OCI-LY1 (cell line): ENCODE measurements at regions not wholly inside any gene's neighbourhood (a gene's known extent, or its start where the extent isn't known, plus 50 kb on each side); places are given as distances from the start of the nearest gene placed in this dataset.

ENCODE experiments used
- H2AFZ ChIP-seq: fragments of 200-600 bp; sonication (generic), shearing (Covaris generic); 2 replicates; pipeline ENCODE4 v1.6.0; 2014; ENCODE audit warnings: antibody characterized with exemption, mild to moderate bottlenecking, low read length
- H3F3A ChIP-seq: fragments of 200-600 bp; sonication (generic), shearing (Covaris generic); 2 replicates; pipeline ENCODE4 v1.6.0; 2014; ENCODE audit warnings: mild to moderate bottlenecking, antibody characterized with exemption, low read length, moderate library complexity; ENCODE audit not compliant: insufficient read depth
- H3K27ac ChIP-seq: fragments of 200-600 bp; sonication (generic); 2 replicates; pipeline ENCODE4 v1.5.1; 2014; ENCODE audit warnings: low read length, mixed run types, mild to moderate bottlenecking, low read depth; ENCODE audit not compliant: poor library complexity, severe bottlenecking
- H3K27me3 ChIP-seq: fragments of 200-600 bp; sonication (generic); 2 replicates; pipeline ENCODE4 v1.6.0; 2014; ENCODE audit warnings: antibody characterized with exemption, mild to moderate bottlenecking, low read length, moderate library complexity; ENCODE audit not compliant: insufficient read depth
- H3K36me3 ChIP-seq: fragments of 200-600 bp; sonication (generic); 2 replicates; pipeline ENCODE4 v1.6.1; 2014; ENCODE audit warnings: mild to moderate bottlenecking, antibody characterized with exemption, low read length, moderate library complexity, mixed read lengths; ENCODE audit not compliant: insufficient read depth
- H3K4me1 ChIP-seq: fragments of 200-600 bp; sonication (generic); 2 replicates; pipeline ENCODE4 v1.5.1; 2014; ENCODE audit warnings: mild to moderate bottlenecking, low read length, moderate library complexity; ENCODE audit not compliant: insufficient read depth, severe bottlenecking
- H3K4me2 ChIP-seq: fragments of 200-600 bp; sonication (generic), shearing (Covaris generic); 2 replicates; pipeline ENCODE4 v1.6.1; 2014; ENCODE audit warnings: low read length
- H3K4me3 ChIP-seq: fragments of 200-600 bp; sonication (generic); 2 replicates; pipeline ENCODE4 v1.5.1; 2014; ENCODE audit warnings: low read length, low read depth, mild to moderate bottlenecking, mixed read lengths; ENCODE audit not compliant: poor library complexity, severe bottlenecking
- H3K79me2 ChIP-seq: fragments of 200-600 bp; shearing (Covaris generic); 2 replicates; pipeline ENCODE4 v1.6.1; 2016; ENCODE audit warnings: mixed run types, low read length, mixed read lengths; ENCODE audit not compliant: insufficient read depth
- H3K9ac ChIP-seq: fragments of 200-600 bp; sonication (generic), shearing (Covaris generic); 2 replicates; pipeline ENCODE4 v1.6.1; 2014; ENCODE audit warnings: mild to moderate bottlenecking, low read length, mixed read lengths
- H3K9me2 ChIP-seq: fragments of 200-600 bp; sonication (generic), shearing (Covaris generic); 2 replicates; pipeline ENCODE4 v1.6.1; 2014; ENCODE audit warnings: low read depth, mild to moderate bottlenecking, low read length, mixed read lengths
- H3K9me3 ChIP-seq: fragments of 200-600 bp; shearing (Covaris generic); 2 replicates; pipeline ENCODE4 v1.6.1; 2014; ENCODE audit warnings: low read length, mixed read lengths
- H4K20me1 ChIP-seq: fragments of 200-600 bp; sonication (generic), shearing (Covaris generic); 2 replicates; pipeline ENCODE4 v1.6.0; 2016; ENCODE audit warnings: mild to moderate bottlenecking, low read length; ENCODE audit not compliant: insufficient read depth
- EZH2 ChIP-seq: fragments of 200-600 bp; sonication (generic), shearing (Covaris generic); IDR thresholded peaks from 2 replicates; pipeline ENCODE4 v1.8.0; 2017; ENCODE audit warnings: borderline replicate concordance, mixed run types, mild to moderate bottlenecking, antibody characterized with exemption, low read length, moderate library complexity, mixed read lengths
- TF ChIP-seq, protein P1 (sequence below): fragments of 200-600 bp; sonication (generic), shearing (Covaris generic); IDR thresholded peaks from 2 replicates; pipeline ENCODE4 v1.5.1; 2017; ENCODE audit warnings: mild to moderate bottlenecking, antibody characterized with exemption, low read length, moderate library complexity, mixed read lengths

DNA sequence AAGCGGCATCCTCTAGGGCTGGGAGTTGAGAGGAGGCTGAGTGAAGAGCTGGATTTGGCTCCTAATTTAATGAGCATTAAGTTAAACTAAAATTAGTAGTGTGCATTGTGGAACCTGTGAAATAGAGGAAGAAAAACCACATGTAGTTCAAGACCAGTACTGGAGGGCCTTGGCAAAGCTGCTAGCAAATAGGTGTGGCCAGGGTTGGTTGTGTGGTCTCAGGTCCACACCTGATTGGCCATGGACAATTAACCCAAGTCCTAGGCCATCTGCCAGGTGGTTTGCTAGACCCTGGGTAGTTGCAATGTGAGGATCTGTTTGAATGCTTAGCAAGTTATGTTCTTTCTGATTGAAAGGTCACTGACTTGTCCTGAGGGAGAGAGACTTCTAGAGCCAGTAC lies 275.5 kb downstream of the PDCD6IP start:
- H3K36me3 ChIP-seq: no peaks in the 10 kb centered on the region
- H2AFZ ChIP-seq: no peak overlapping the region
- H3K79me2 ChIP-seq: no peaks in the 10 kb centered on the region
- H3K4me1 ChIP-seq: no peaks in the 10 kb centered on the region
- H3K27ac ChIP-seq: no peak overlapping the region
- no peaks in the 10 kb centered on the region for H3K9me3 ChIP-seq
- no peaks in the 10 kb centered on the region for H4K20me1 ChIP-seq
- no peaks in the 10 kb centered on the region for H3F3A ChIP-seq
- TF ChIP-seq, protein P1, sequence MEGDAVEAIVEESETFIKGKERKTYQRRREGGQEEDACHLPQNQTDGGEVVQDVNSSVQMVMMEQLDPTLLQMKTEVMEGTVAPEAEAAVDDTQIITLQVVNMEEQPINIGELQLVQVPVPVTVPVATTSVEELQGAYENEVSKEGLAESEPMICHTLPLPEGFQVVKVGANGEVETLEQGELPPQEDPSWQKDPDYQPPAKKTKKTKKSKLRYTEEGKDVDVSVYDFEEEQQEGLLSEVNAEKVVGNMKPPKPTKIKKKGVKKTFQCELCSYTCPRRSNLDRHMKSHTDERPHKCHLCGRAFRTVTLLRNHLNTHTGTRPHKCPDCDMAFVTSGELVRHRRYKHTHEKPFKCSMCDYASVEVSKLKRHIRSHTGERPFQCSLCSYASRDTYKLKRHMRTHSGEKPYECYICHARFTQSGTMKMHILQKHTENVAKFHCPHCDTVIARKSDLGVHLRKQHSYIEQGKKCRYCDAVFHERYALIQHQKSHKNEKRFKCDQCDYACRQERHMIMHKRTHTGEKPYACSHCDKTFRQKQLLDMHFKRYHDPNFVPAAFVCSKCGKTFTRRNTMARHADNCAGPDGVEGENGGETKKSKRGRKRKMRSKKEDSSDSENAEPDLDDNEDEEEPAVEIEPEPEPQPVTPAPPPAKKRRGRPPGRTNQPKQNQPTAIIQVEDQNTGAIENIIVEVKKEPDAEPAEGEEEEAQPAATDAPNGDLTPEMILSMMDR: no peak
- no peak for TF ChIP-seq EZH2
- no peak overlapping the region for H3K4me3 ChIP-seq
- no peaks in the 10 kb centered on the region for H3K27me3 ChIP-seq
- H3K9me2 ChIP-seq: no peaks in the 10 kb centered on the region
- H3K4me2 ChIP-seq: no peak overlapping the region
- H3K9ac ChIP-seq: no peak overlapping the region

DNA sequence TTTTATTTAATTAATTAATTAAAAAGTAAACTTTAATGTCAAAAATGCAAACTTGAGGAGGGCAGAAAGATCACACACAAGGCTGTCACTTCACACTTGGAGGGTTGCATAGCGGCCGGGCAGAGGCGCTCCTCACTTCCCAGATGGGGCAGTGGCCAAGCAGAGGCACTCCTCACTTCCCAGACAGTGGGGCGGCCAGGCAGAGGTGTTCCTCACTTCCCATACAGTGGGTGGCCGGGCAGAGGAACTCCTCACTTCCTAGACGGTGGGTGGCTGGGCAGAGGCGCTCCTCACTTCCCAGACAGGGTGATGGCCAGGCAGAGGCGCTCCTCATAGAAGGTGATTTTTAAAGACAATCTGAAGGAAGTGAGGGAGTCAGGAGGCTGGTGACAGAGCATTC lies 277.5 kb downstream of the PDCD6IP start:
- TF ChIP-seq, protein P1: no peak
- no peak for TF ChIP-seq EZH2
- Histone ChIP-seq H3K9me2 (no peaks in the 10 kb centered on the region), H3K4me3 (no peak overlapping the region), H3K79me2 (no peaks in the 10 kb centered on the region), H3K9me3 (no peaks in the 10 kb centered on the region), H3K27me3 (no peaks in the 10 kb centered on the region), H4K20me1 (no peaks in the 10 kb centered on the region), H3K36me3 (no peaks in the 10 kb centered on the region), H3K27ac (no peak overlapping the region), H3F3A (no peaks in the 10 kb centered on the region), H3K4me1 (no peaks in the 10 kb centered on the region), H3K4me2 (no peak overlapping the region), H3K9ac (no peak overlapping the region), H2AFZ (no peak overlapping the region)

DNA sequence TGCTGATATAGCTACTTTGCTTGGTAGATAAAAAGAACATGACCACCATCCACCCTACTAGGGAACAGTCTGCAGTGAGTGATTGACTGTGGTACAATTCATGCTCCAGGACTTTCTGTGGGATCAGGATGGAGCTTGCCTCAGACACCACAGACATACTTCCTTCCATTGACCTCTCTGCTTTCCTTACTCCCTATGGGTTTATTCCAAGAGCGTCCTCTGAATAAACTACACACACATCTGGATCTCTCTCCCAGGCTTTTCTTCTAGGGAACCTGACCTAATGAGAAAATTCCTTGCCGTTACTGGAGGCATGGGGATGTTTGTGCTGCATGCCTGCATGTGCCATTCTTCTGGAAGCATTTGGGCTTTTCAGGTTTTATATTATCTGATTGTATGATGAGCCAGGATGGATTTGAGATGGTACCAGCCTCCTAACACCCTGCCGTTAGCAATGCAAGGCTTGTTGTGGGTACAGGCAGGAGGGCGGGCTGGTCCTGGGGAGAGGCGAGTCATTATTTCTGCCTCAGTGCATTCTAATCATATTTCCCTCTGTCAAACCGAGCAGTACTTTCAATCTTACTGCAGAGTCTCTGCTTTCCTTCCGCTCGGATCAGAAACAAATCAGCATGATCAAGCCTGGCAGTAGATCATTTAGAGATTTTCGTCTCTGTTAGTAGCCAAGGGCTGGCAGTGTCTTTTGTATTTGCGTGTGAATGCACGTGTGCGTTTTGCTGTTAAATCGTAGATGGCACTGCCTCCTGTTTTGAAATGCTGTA lies 279.2 kb downstream of the PDCD6IP start:
- no peak overlapping the region for H3K9ac ChIP-seq
- no peaks in the 10 kb centered on the region for H3K36me3 ChIP-seq
- H3K4me1 ChIP-seq: no peaks in the 10 kb centered on the region
- H3K4me3 ChIP-seq: no peak overlapping the region
- H2AFZ ChIP-seq: no peak overlapping the region
- no peaks in the 10 kb centered on the region for H3K9me3 ChIP-seq
- no peak overlapping the region for H3K27ac ChIP-seq
- no peaks in the 10 kb centered on the region for H3K79me2 ChIP-seq
- no peaks in the 10 kb centered on the region for H3F3A ChIP-seq
- TF ChIP-seq, protein P1: no peak
- no peak for TF ChIP-seq EZH2
- no peaks in the 10 kb centered on the region for H3K27me3 ChIP-seq
- H4K20me1 ChIP-seq: no peaks in the 10 kb centered on the region
- no peaks in the 10 kb centered on the region for H3K9me2 ChIP-seq
- H3K4me2 ChIP-seq: no peak overlapping the region
